ENCODE measurements at regions not wholly inside any gene's neighbourhood (a gene's known extent, or its start where the extent isn't known, plus 50 kb on each side); places are given as distances from the start of the nearest gene placed in this dataset.

- DNase-seq (ENCODE audit: low read depth, low spot score) (no peak), FAIRE-seq (no peak)
- Histone ChIP-seq H2AFZ (ENCODE audit: low read depth, low read length) (no peak overlapping the region), H3K9me3 (replicated peaks; ENCODE audit: control insufficient read depth, insufficient read depth, low read length) (no peaks in the 10 kb centered on the region), H3K9ac (replicated peaks; ENCODE audit: extremely low read depth, insufficient read depth, low read length) (no peak overlapping the region), H3K9me1 (replicated peaks; ENCODE audit: control insufficient read depth, extremely low read depth, insufficient read depth, low read length) (no peaks in the 10 kb centered on the region), H4K20me1 (replicated peaks; ENCODE audit: control insufficient read depth, extremely low read depth, insufficient read depth, low read length) (no peaks in the 10 kb centered on the region), H3K27me3 (ENCODE audit: control insufficient read depth in 2 of 2, insufficient read depth in 2 of 2, low read length in 2 of 2) (no peaks in the 10 kb centered on the region), H3K4me3 (replicated peaks in 1 of 3; ENCODE audit: insufficient read depth in 1 of 3, low read depth in 1 of 3, low read length in 3 of 3) (no peak overlapping the region), H3K4me1 (ENCODE audit: control insufficient read depth, extremely low read depth, insufficient read depth, low read length) (no peaks in the 10 kb centered on the region), H3K36me3 (ENCODE audit: control insufficient read depth in 2 of 2, extremely low read depth in 1 of 2, insufficient read depth in 2 of 2, low read length in 2 of 2) (no peaks in the 10 kb centered on the region), H3K79me2 (ENCODE audit: control insufficient read depth, insufficient read depth, low read length) (no peaks in the 10 kb centered on the region), H3K4me2 (ENCODE audit: insufficient read depth, low read length) (no peak overlapping the region), H3K27ac (ENCODE audit: insufficient read depth, low read depth, low read length) (no peak overlapping the region)
- intact Hi-C loops (cut with micrococcal nuclease) = no loop called here
- TF ChIP-seq POLR2A (IDR thresholded peaks at IDR 0.05; ENCODE audit: low read depth, low read length) (no peak), CTCF (IDR thresholded peaks at IDR 0.05; ENCODE audit: extremely low read depth in 1 of 2, insufficient read depth in 1 of 2, low read depth in 1 of 2, low read length in 2 of 2) (no peak), EZH2 (IDR thresholded peaks at IDR 0.05; ENCODE audit: borderline replicate concordance, low read depth, low read length, severe bottlenecking) (no peak), FOS (IDR thresholded peaks at IDR 0.05; ENCODE audit: borderline replicate concordance, insufficient read depth, low read length) (no peak), POLR2AphosphoS5 (IDR thresholded peaks at IDR 0.05; ENCODE audit: insufficient read depth, low read depth, low read length) (no peak)
- dilution Hi-C loops (cut with MboI; ENCODE audit: extremely low pct_ligation_motif_present, low sequenced_read_pairs) = no loop called here
- no TSS peak for BruUV-seq (replicated peaks)
- POLR2A ChIA-PET = no interaction called here
- CTCF ChIA-PET = no interaction called here
These were observed 85.5 kb downstream of the CHCHD4 start for GRCh38 chr3:14039149-14039548.

- no peak for FAIRE-seq
- POLR2A ChIA-PET = no interaction called here
These were observed 87.5 kb downstream of the CHCHD4 start for GRCh38 chr3:14037211-14037610.

More at GRCh38 chr3:14037211-14037610, 87.5 kb downstream of the CHCHD4 start:
- Histone ChIP-seq H2AFZ (ENCODE audit: low read depth, low read length) (no peak overlapping the region), H3K4me2 (ENCODE audit: insufficient read depth, low read length) (no peak overlapping the region), H3K9me1 (replicated peaks; ENCODE audit: control insufficient read depth, extremely low read depth, insufficient read depth, low read length) (no peaks in the 10 kb centered on the region), H3K27ac (ENCODE audit: insufficient read depth, low read depth, low read length) (no peak overlapping the region), H3K9me3 (replicated peaks; ENCODE audit: control insufficient read depth, insufficient read depth, low read length) (no peaks in the 10 kb centered on the region), H3K27me3 (ENCODE audit: control insufficient read depth in 2 of 2, insufficient read depth in 2 of 2, low read length in 2 of 2) (no peaks in the 10 kb centered on the region), H4K20me1 (replicated peaks; ENCODE audit: control insufficient read depth, extremely low read depth, insufficient read depth, low read length) (no peaks in the 10 kb centered on the region), H3K79me2 (ENCODE audit: control insufficient read depth, insufficient read depth, low read length) (no peaks in the 10 kb centered on the region), H3K4me3 (replicated peaks in 1 of 3; ENCODE audit: insufficient read depth in 1 of 3, low read depth in 1 of 3, low read length in 3 of 3) (no peak overlapping the region), H3K36me3 (ENCODE audit: control insufficient read depth in 2 of 2, extremely low read depth in 1 of 2, insufficient read depth in 2 of 2, low read length in 2 of 2) (no peaks in the 10 kb centered on the region), H3K9ac (replicated peaks; ENCODE audit: extremely low read depth, insufficient read depth, low read length) (no peak overlapping the region), H3K4me1 (ENCODE audit: control insufficient read depth, extremely low read depth, insufficient read depth, low read length) (no peaks in the 10 kb centered on the region)
- CTCF ChIA-PET = no interaction called here
- dilution Hi-C loops (cut with MboI; ENCODE audit: extremely low pct_ligation_motif_present, low sequenced_read_pairs) (no loop called here), intact Hi-C loops (cut with micrococcal nuclease) (no loop called here)
- no TSS peak for BruUV-seq (replicated peaks)
- TF ChIP-seq MYC (IDR thresholded peaks at IDR 0.05; ENCODE audit: low read depth, low read length) (no peak), MAX (IDR thresholded peaks at IDR 0.05; ENCODE audit: insufficient read depth, insufficient read length) (no peak), CTCF (IDR thresholded peaks at IDR 0.05; ENCODE audit: extremely low read depth in 1 of 2, insufficient read depth in 1 of 2, low read depth in 1 of 2, low read length in 2 of 2) (no peak), GATA2 (IDR thresholded peaks at IDR 0.05; ENCODE audit: insufficient read depth, insufficient read length, low read depth, low read length) (no peak), FOS (IDR thresholded peaks at IDR 0.05; ENCODE audit: borderline replicate concordance, insufficient read depth, low read length) (no peak), EZH2 (IDR thresholded peaks at IDR 0.05; ENCODE audit: borderline replicate concordance, low read depth, low read length, severe bottlenecking) (no peak), JUN (IDR thresholded peaks at IDR 0.05; ENCODE audit: borderline replicate concordance, insufficient read depth, insufficient read length, low read depth) (no peak), POLR2AphosphoS5 (IDR thresholded peaks at IDR 0.05; ENCODE audit: insufficient read depth, low read depth, low read length) (no peak), POLR2A (IDR thresholded peaks at IDR 0.05; ENCODE audit: low read depth, low read length) (no peak)
- DNase-seq (ENCODE audit: low read depth, low spot score) = no peak

All from endothelial cell of umbilical vein (primary cell).